ENCODE measurements at regions not wholly inside any gene's neighbourhood (a gene's known extent, or its start where the extent isn't known, plus 50 kb on each side); places are given as distances from the start of the nearest gene placed in this dataset.
A peak's percentile ranks its signal among the peaks of the same experiment; 100 is the strongest.

GRCh38 chr3:127089486-127090145 is 103.3 kb upstream of the PRR23E start:
- peak; percentile 91 for DNase-seq (ENCODE audit: low read depth)

- DNase-seq (ENCODE audit: low read depth), result no peak
These were observed 102.4 kb upstream of the PRR23E start for GRCh38 chr3:127090218-127091160.

- no peak for DNase-seq (ENCODE audit: low read depth)
These were observed 101.6 kb upstream of the PRR23E start for GRCh38 chr3:127091376-127091775.

- no peak for DNase-seq (ENCODE audit: low read depth)
These were observed 100.6 kb upstream of the PRR23E start for GRCh38 chr3:127092368-127092767.

GRCh38 chr3:127092776-127093175 is 100.2 kb upstream of the PRR23E start:
- no peak for DNase-seq (ENCODE audit: low read depth)

GRCh38 chr3:127093312-127093711 is 99.6 kb upstream of the PRR23E start:
- DNase-seq (ENCODE audit: low read depth), result no peak

GRCh38 chr3:127095774-127096173 is 97.2 kb upstream of the PRR23E start:
- no peak for DNase-seq (ENCODE audit: low read depth)

GRCh38 chr3:127096256-127097071 is 96.5 kb upstream of the PRR23E start:
- no peak for DNase-seq (ENCODE audit: low read depth)

GRCh38 chr3:127097072-127097405 is 95.9 kb upstream of the PRR23E start:
- no peak for DNase-seq (ENCODE audit: low read depth)

GRCh38 chr3:127097481-127097880 is 95.5 kb upstream of the PRR23E start:
- DNase-seq (ENCODE audit: low read depth), result no peak

- DNase-seq (ENCODE audit: low read depth), result no peak
These were observed 92.9 kb upstream of the PRR23E start for GRCh38 chr3:127099982-127100381.

- DNase-seq (ENCODE audit: low read depth), result no peak
These were observed 92.2 kb upstream of the PRR23E start for GRCh38 chr3:127100459-127101410.

GRCh38 chr3:127101411-127102187 is 91.3 kb upstream of the PRR23E start:
- DNase-seq (ENCODE audit: low read depth), result no peak

GRCh38 chr3:127102188-127102520 is 90.8 kb upstream of the PRR23E start:
- DNase-seq (ENCODE audit: low read depth), result no peak

- DNase-seq (ENCODE audit: low read depth), result no peak
These were observed 90.3 kb upstream of the PRR23E start for GRCh38 chr3:127102587-127102986.

GRCh38 chr3:127103080-127103479 is 89.9 kb upstream of the PRR23E start:
- no peak for DNase-seq (ENCODE audit: low read depth)

- DNase-seq (ENCODE audit: low read depth), result no peak
These were observed 88.3 kb upstream of the PRR23E start for GRCh38 chr3:127104586-127104985.

GRCh38 chr3:127105587-127105986 is 87.3 kb upstream of the PRR23E start:
- no peak for DNase-seq (ENCODE audit: low read depth)

GRCh38 chr3:127106053-127106452 is 86.9 kb upstream of the PRR23E start:
- DNase-seq (ENCODE audit: low read depth), result no peak

- DNase-seq (ENCODE audit: low read depth), result no peak
These were observed 86.5 kb upstream of the PRR23E start for GRCh38 chr3:127106456-127106855.

- DNase-seq (ENCODE audit: low read depth), result no peak
These were observed 85.9 kb upstream of the PRR23E start for GRCh38 chr3:127107002-127107401.
